T-cell (primary cell): ENCODE measurements at regions not wholly inside any gene's neighbourhood (a gene's known extent, or its start where the extent isn't known, plus 50 kb on each side); places are given as distances from the start of the nearest gene placed in this dataset.

ENCODE experiments used
- ATAC-seq, 4 experiments: fragments of 200-7000 bp in 3 of 4; fragments of 150-1000 bp in 1 of 4; cut with Tn5 transposase; replicated peaks in 1 of 4; 1 replicate in 3 of 4; 2 replicates in 1 of 4; pipeline ENCODE4 v1.10.0; 2021; ENCODE audit warnings: moderate library complexity in 3 of 4, mild to moderate bottlenecking in 2 of 4, moderate number of reproducible peaks in 1 of 4
- CTCF ChIA-PET, 2 donors: fragments of 300-600 bp; sonication (Branson Sonifier 250); formaldehyde crosslinking; loops; one replicate each; lab custom pipeline; 2022; ENCODE audit warnings: antibody characterized with exemption in 2 of 2; lab: Charles Lee
- POLR2A ChIA-PET, 2 donors: fragments of 300-600 bp; sonication (Branson Sonifier 250); formaldehyde crosslinking; loops; one replicate each; lab custom pipeline; 2022; ENCODE audit warnings: antibody characterized with exemption in 2 of 2; lab: Charles Lee
- DNase-seq, 35 experiments: peaks; one replicate each; pipeline versions ENCODE4 v3.0.0 to v3.0.0-alpha.2; 2013 to 2023
- H3K27ac ChIP-seq: one replicate; pipeline ENCODE4 v1.5.1; 2013; ENCODE audit warnings: low read length
- H3K27me3 ChIP-seq, 2 experiments: replicated peaks in 1 of 2; 1 replicate in 1 of 2; 2 replicates in 1 of 2; pipeline versions ENCODE4 v1.6.1 to v1.7.0; 2013; ENCODE audit warnings: low read length in 1 of 2, mixed read lengths in 1 of 2; ENCODE audit not compliant: control insufficient read depth in 2 of 2, insufficient read depth in 2 of 2; ENCODE audit errors: extremely low read depth in 1 of 2
- H3K36me3 ChIP-seq, 2 donors: 1 replicate in 1 of 2; 2 replicates in 1 of 2; pipeline versions ENCODE4 v1.6.1 to v1.7.0; 2013; ENCODE audit warnings: low read length in 1 of 2; ENCODE audit not compliant: control insufficient read depth in 2 of 2, insufficient read depth in 1 of 2; ENCODE audit errors: extremely low read depth in 1 of 2
- H3K4me1 ChIP-seq, 2 experiments: 1 replicate in 1 of 2; 2 replicates in 1 of 2; pipeline versions ENCODE4 v1.6.1 to v1.7.0; 2013; ENCODE audit warnings: low read length in 2 of 2, mixed read lengths in 1 of 2; ENCODE audit not compliant: insufficient read depth in 2 of 2, control insufficient read depth in 1 of 2; ENCODE audit errors: extremely low read depth in 1 of 2
- H3K4me3 ChIP-seq, 2 donors: 1 replicate in 1 of 2; 2 replicates in 1 of 2; pipeline versions ENCODE4 v1.5.1 to v1.7.0; 2013; ENCODE audit warnings: mild to moderate bottlenecking in 2 of 2, low read length in 1 of 2, moderate library complexity in 1 of 2; ENCODE audit not compliant: control insufficient read depth in 1 of 2; ENCODE audit errors: extremely low read depth in 1 of 2
- H3K9me3 ChIP-seq: 2 replicates; pipeline ENCODE4 v1.7.0; 2013
- H3K27ac Mint-ChIP-seq, 2 donors: one replicate each; pipeline ENCODE4 v1.8.0; 2020 to 2021; ENCODE audit warnings: mild to moderate bottlenecking in 2 of 2, mixed read lengths in 2 of 2
- H3K27me3 Mint-ChIP-seq, 2 donors: one replicate each; pipeline ENCODE4 v1.8.0; 2021 to 2022; ENCODE audit warnings: mixed read lengths in 2 of 2
- H3K36me3 Mint-ChIP-seq: one replicate; pipeline ENCODE4 v1.8.0; 2021; ENCODE audit warnings: mixed read lengths
- H3K4me1 Mint-ChIP-seq, 3 donors: one replicate each; pipeline ENCODE4 v1.8.0; 2020 to 2022; ENCODE audit warnings: mixed read lengths in 3 of 3, mild to moderate bottlenecking in 1 of 3
- H3K4me3 Mint-ChIP-seq, 3 donors: one replicate each; pipeline ENCODE4 v1.8.0; 2020 to 2022; ENCODE audit warnings: mild to moderate bottlenecking in 3 of 3, mixed read lengths in 3 of 3, moderate library complexity in 3 of 3
- H3K9me3 Mint-ChIP-seq, 3 donors: one replicate each; pipeline ENCODE4 v1.8.0; 2020 to 2022; ENCODE audit warnings: mixed read lengths in 3 of 3
- WGBS: methylation state at CpG from one replicate; pipeline ENCODE4 v1.1.5; 2013; ENCODE audit warnings: missing lambda C conversion rate; ENCODE audit not compliant: insufficient coverage; 5-methylcytosine and 5-hydroxymethylcytosine counted together

DNA sequence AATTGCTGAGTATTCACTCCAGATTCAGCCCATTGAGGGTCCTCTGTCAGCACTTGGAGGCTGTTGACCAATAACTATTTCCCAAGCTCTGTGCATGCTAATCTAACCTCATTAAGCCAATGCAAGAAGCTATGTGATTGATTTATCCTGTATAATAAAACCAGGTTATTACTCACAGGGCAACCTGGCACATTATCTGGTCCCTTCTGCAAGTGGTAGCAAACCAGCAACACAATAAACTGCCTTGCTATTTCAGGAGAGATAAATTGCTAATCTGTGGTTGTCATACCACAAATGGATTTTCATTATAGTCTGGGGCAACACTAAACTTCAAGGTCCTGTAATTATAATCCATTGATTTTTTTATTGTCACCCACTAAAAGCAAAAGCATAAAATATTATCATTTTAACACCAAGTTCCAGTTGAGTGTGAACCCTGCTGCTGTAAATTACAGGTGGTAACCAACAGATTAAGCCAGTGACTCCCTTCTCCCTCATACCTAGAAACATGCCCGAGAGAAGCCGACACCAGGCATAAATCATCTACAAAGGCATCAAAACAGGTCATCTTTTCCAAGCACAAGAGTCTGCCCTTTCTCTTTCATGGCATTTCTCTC, 51.1 kb upstream of the SOX9 start:
- POLR2A ChIA-PET: no interaction called here
- no peak overlapping the region for H3K4me3 Mint-ChIP-seq
- no peak overlapping the region for H3K27ac Mint-ChIP-seq
- no peaks in the 10 kb centered on the region for H3K27me3 Mint-ChIP-seq
- no peaks in the 10 kb centered on the region for H3K4me1 ChIP-seq
- DNase-seq: no peak
- H3K9me3 ChIP-seq: no peaks in the 10 kb centered on the region
- no peaks in the 10 kb centered on the region for H3K36me3 Mint-ChIP-seq
- WGBS: no CpG with 5 or more reads among the region's 2 CpGs
- H3K36me3 ChIP-seq: no peaks in the 10 kb centered on the region
- no peaks in the 10 kb centered on the region for H3K4me1 Mint-ChIP-seq
- CTCF ChIA-PET: no interaction called here
- peaks cover 0 to 15% (median 5%) of the 10 kb centered on the region in 3 donors for H3K9me3 Mint-ChIP-seq
- no peak overlapping the region for H3K27ac ChIP-seq
- no peak for ATAC-seq
- no peaks in the 10 kb centered on the region for H3K27me3 ChIP-seq
- no peak overlapping the region for H3K4me3 ChIP-seq
